HG03060 (cell line): ENCODE measurements at regions not wholly inside any gene's neighbourhood (a gene's known extent, or its start where the extent isn't known, plus 50 kb on each side); places are given as distances from the start of the nearest gene placed in this dataset.
"Not testable (repeated sequence)": the region's sequence is repeated elsewhere in the genome, so short reads cannot be mapped to it uniquely, and the experiment has no call there.

Experiments
- ATAC-seq: cut with Tn5 transposase; IDR thresholded peaks from one replicate; pipeline ENCODE4 v1.9.1; 2021; ENCODE audit warnings: low read depth, moderate number of reproducible peaks; ENCODE audit not compliant: unreplicated experiment

GRCh38 chr5:157968570-157968969 is 109.6 kb upstream of the CLINT1 start:
- not testable (repeated sequence) for ATAC-seq

- no peak for ATAC-seq
Observed at GRCh38 chr5:157965989-157966388, 107.0 kb upstream of the CLINT1 start.

DNA sequence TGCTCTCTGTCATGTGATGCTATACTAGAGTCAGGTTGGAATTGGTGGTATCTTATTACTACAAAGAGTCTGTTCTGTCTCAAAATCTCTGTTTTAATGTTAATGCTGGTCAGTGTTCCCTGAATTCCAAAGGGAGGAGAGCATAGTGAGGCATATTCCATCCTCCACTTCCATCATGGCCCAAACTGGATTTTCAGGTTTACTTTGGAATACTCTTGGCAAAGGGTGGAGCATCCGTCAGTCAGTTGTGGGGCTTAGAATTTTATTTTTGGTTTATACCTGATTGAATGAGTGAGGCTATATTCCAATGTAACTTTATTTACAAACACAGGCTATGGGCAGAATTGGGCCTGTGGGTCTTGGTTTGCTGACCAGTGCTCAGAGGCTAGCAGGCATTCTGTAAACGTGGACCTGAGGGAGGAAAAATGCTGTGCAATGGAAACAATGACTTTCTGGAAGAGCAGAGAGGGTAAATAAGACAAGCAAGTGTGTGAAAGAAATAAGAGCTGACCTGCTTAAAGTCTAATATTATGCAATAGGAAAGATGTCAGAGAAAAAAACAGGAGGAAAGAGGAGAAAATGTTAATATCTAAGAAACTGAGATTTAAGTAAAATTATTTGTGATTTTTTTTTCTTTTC is 106.2 kb upstream of the CLINT1 start:
- ATAC-seq = no peak

GRCh38 chr5:157963761-157964160 is 104.8 kb upstream of the CLINT1 start:
- no peak for ATAC-seq

- ATAC-seq = no peak
Observed at GRCh38 chr5:157963244-157963643, 104.3 kb upstream of the CLINT1 start.

- not testable (repeated sequence) for ATAC-seq
Observed at GRCh38 chr5:157962686-157963085, 103.7 kb upstream of the CLINT1 start.

- no peak for ATAC-seq
Observed at GRCh38 chr5:157961896-157962590, 103.1 kb upstream of the CLINT1 start.

DNA sequence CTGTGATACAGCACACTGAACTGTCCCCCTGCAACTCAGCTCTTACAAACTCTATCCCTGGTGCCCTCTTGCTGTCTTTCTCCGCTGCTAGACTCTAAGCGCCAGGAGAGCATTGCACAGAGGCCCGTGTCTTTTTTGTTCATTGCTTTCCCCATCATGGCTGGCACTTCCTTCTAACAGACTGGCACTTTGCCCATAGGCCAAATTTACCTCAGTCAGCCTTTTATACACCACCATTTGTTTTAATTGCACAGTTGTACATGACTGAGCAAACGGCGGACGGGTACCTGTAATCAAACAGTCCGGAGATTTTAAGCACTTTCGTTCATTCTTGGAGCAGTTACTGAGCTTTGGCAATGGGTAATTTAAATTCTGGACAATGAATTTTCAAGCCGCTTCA is 102.2 kb upstream of the CLINT1 start:
- ATAC-seq = no peak

GRCh38 chr5:157959370-157959769 is 100.4 kb upstream of the CLINT1 start:
- ATAC-seq = no peak

DNA sequence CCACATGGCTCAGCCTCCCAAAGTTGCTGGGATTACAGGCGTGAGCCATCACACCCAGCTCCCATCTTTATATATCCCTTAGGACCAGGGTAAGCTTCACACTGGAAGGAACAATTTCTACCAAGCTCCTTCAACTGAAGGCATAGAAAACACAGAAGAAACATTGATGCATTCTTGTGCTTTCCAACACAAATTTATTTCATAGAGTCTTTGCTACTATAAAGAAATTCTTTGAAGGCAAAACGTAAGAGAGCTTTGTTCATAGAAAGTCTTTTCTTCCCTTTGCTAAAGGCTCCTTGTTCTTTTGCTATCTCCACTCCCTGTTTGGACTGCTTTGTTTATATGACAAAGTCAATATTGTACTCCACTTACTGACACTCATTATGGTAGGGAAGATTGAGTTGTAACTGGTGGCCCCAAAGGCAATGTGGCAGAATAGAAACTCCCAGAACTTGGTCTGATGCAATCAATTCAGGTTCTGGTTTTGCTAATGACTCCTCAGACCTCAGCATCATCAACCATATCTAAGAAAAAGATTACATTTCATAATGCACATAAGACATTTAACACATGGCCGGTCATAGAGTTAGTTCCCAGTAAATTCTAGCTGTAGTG is 97.4 kb upstream of the CLINT1 start:
- no peak for ATAC-seq

- no peak for ATAC-seq
Observed at GRCh38 chr5:157955541-157956172, 96.7 kb upstream of the CLINT1 start.

DNA sequence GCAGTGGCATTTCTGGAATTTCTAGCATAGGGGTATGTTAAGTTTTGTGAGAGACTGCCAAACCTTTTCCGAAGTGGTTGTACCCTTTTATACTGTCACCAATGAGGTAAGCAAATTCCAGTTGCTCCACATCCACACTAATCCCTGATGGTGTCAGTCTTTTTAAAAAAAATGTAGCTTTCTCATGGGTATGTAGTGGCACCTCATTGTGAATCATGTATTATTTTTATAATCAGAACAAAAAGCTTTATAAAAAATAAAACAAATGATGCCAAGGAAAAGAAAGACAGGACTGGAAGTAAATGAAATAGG is 93.4 kb upstream of the CLINT1 start:
- ATAC-seq = no peak

DNA sequence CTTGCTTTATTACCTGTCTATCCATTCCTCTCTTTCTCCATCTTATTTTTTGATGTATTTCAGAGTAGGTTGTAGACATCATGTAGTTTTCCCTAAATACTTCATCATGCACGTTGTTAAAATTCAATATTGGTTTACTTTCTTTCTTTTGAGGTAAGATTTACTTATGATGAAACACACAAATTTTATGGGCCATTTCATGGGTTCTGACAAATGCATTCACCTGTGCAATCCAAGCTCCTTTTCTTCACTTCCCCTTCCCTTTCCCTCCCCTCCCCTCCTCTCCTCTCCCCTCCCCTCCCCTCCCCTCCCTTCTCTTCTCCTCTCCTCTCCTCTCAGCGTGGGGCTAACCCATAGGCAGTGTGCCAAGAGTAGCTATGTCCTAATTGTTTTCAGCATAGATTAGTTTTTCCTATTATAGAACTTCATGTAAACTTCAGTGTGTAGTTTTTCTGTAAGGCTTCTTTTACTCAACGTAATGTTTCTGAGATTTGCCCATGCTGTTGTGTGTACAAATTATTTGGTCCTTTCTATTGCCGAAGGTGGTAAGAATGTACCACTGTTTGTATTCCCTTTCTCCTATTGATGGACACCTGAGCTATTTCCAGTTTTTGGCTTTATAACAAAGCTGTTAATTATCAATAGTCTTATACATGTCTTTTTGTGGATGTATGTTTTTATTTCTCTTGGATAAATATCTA is 92.9 kb upstream of the CLINT1 start:
- no peak for ATAC-seq

DNA sequence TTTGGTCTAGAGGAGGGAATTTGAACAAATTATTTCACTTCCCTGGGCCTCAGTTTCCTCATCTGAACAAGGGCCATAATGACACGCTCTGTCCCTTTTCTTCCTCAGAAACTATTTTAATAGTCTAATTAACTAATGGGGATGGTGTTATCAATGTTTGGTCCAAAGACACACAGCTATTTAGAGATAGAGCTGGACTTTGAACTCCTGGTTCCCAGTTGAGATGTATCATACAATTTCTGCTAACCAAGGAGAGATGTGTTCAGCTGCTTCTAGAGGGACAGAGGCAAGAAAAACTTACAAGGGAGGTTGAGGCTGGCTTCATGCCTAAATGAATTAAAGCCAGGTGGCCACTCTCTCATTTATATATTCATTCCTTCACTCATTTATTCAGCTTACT is 90.6 kb upstream of the CLINT1 start:
- ATAC-seq = no peak

- ATAC-seq = peak; percentile 94
Observed at GRCh38 chr5:157948738-157949410, 89.9 kb upstream of the CLINT1 start.

DNA sequence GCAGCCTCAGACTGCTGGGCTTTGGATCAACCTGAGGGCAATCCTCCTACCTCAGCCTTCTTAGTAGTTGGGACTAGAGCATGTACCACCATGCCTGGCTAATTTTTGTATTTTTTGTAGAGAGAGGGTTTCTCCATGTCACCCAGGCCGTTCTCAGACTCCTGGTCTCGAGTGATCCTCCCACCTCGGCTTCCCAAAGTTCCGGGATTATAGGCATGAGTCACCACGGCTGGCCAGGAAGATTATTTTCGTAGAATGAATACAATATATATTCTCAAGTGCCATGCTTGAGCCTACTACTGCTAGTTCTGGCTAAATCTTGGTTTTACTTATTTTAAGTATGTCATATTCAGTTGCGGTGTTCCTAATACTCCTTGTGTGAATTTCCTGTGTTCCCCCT is 88.2 kb upstream of the CLINT1 start:
- no peak for ATAC-seq

GRCh38 chr5:157945822-157946221 is 86.9 kb upstream of the CLINT1 start:
- not testable (repeated sequence) for ATAC-seq

DNA sequence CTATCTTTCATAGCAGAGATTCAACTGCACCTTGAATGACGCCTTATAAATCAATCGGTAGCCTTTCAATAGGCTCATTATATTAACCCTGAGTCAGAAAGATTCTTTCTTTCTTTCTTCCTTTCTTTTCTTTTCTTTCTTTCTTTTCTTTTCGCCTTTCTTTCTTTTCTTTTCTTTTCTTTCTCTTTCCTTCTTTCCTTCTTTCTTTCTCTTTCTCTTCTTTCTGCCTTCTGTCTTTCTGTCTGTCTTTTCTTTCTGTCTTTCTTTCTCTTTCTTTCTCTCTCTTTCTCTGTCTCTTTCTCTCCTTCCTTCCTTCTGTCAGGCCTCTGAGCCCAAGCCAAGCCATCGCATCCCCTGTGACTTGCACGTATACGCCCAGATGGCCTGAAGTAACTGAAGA is 86.0 kb upstream of the CLINT1 start:
- ATAC-seq = no peak

GRCh38 chr5:157944077-157944633 is 85.2 kb upstream of the CLINT1 start:
- no peak for ATAC-seq

GRCh38 chr5:157942595-157942994 is 83.7 kb upstream of the CLINT1 start:
- no peak for ATAC-seq
